ENCODE measurements at regions not wholly inside any gene's neighbourhood (a gene's known extent, or its start where the extent isn't known, plus 50 kb on each side); places are given as distances from the start of the nearest gene placed in this dataset.

- no peaks in the 10 kb centered on the region for H3K36me3 Mint-ChIP-seq (ENCODE audit: low read depth)
Observed at GRCh38 chr9:87157366-87158031, 210.2 kb upstream of the GAS1 start.

GRCh38 chr9:87158765-87159164 lies 211.5 kb upstream of the GAS1 start:
- POLR2A ChIA-PET = no interaction called here
- no peaks in the 10 kb centered on the region for H3K36me3 Mint-ChIP-seq (ENCODE audit: low read depth)
- intact Hi-C loops (cut with micrococcal nuclease) = no loop called here
- DNase-seq (no peak), ATAC-seq (no peak)
- no peak overlapping the region for H3K27ac Mint-ChIP-seq
- H3K9me3 Mint-ChIP-seq = no peaks in the 10 kb centered on the region
- TF ChIP-seq, protein P1, sequence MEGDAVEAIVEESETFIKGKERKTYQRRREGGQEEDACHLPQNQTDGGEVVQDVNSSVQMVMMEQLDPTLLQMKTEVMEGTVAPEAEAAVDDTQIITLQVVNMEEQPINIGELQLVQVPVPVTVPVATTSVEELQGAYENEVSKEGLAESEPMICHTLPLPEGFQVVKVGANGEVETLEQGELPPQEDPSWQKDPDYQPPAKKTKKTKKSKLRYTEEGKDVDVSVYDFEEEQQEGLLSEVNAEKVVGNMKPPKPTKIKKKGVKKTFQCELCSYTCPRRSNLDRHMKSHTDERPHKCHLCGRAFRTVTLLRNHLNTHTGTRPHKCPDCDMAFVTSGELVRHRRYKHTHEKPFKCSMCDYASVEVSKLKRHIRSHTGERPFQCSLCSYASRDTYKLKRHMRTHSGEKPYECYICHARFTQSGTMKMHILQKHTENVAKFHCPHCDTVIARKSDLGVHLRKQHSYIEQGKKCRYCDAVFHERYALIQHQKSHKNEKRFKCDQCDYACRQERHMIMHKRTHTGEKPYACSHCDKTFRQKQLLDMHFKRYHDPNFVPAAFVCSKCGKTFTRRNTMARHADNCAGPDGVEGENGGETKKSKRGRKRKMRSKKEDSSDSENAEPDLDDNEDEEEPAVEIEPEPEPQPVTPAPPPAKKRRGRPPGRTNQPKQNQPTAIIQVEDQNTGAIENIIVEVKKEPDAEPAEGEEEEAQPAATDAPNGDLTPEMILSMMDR (IDR thresholded peaks at IDR 0.05) = no peak
- peaks cover 4% of the 10 kb centered on the region for H3K27me3 Mint-ChIP-seq
- CTCF ChIA-PET = no interaction called here
- no peak overlapping the region for H3K4me3 Mint-ChIP-seq
- no peaks in the 10 kb centered on the region for H3K4me1 Mint-ChIP-seq (ENCODE audit: low read depth)

More at GRCh38 chr9:87157366-87158031, 210.2 kb upstream of the GAS1 start:
- no peak overlapping the region for H3K27ac Mint-ChIP-seq
- ATAC-seq (no peak), DNase-seq (no peak)
- ChIA-PET CTCF (no interaction called here), POLR2A (no interaction called here)
- H3K4me1 Mint-ChIP-seq (ENCODE audit: low read depth) = no peaks in the 10 kb centered on the region
- H3K4me3 Mint-ChIP-seq = no peak overlapping the region
- TF ChIP-seq, protein P1 (IDR thresholded peaks at IDR 0.05) = no peak
- peaks cover 7% of the 10 kb centered on the region for H3K27me3 Mint-ChIP-seq
- no peaks in the 10 kb centered on the region for H3K9me3 Mint-ChIP-seq
- intact Hi-C loops (cut with micrococcal nuclease) = no loop called here

GRCh38 chr9:87160148-87161102 lies 213.1 kb upstream of the GAS1 start:
- no peak overlapping the region for H3K27ac Mint-ChIP-seq

DNA sequence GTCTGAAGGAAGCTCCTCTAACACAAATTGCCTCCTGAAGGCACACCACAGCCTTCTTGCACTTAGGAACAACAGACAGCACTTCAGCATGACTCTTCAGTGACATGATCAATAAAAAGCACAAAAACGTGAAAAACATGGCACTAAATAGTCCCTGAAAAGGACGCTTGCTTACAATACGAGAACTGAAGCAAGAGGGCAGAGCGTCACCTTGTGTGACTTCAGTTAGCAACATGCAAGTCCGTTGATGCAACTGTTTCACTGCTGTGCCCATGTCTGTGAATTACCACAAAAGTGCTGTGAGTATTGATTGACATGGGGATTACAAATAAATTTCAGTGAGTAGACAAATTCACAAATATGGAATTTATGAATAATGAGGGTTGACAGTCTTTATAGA lies 219.9 kb upstream of the GAS1 start:
- intact Hi-C loops (cut with micrococcal nuclease) = no loop called here
- no peak overlapping the region for H3K27ac Mint-ChIP-seq
- H3K27me3 Mint-ChIP-seq = peaks cover 13% of the 10 kb centered on the region
- H3K4me3 Mint-ChIP-seq = no peak overlapping the region
- no peaks in the 10 kb centered on the region for H3K4me1 Mint-ChIP-seq (ENCODE audit: low read depth)
- H3K36me3 Mint-ChIP-seq (ENCODE audit: low read depth) = no peaks in the 10 kb centered on the region
- no peak for DNase-seq
- CTCF ChIA-PET = no interaction called here
- no peak for ATAC-seq
- H3K9me3 Mint-ChIP-seq = no peaks in the 10 kb centered on the region
- POLR2A ChIA-PET = no interaction called here
- TF ChIP-seq, protein P1 (IDR thresholded peaks at IDR 0.05) = no peak

More at GRCh38 chr9:87160148-87161102, 213.1 kb upstream of the GAS1 start:
- no peak overlapping the region for H3K4me3 Mint-ChIP-seq
- DNase-seq (no peak), ATAC-seq (no peak)
- POLR2A ChIA-PET = no interaction called here
- no peaks in the 10 kb centered on the region for H3K9me3 Mint-ChIP-seq
- no peaks in the 10 kb centered on the region for H3K36me3 Mint-ChIP-seq (ENCODE audit: low read depth)
- TF ChIP-seq, protein P1 (IDR thresholded peaks at IDR 0.05) = no peak
- peaks cover 8% of the 10 kb centered on the region for H3K27me3 Mint-ChIP-seq
- CTCF ChIA-PET = no interaction called here
- intact Hi-C loops (cut with micrococcal nuclease) = no loop called here
- H3K4me1 Mint-ChIP-seq (ENCODE audit: low read depth) = no peaks in the 10 kb centered on the region

DNA sequence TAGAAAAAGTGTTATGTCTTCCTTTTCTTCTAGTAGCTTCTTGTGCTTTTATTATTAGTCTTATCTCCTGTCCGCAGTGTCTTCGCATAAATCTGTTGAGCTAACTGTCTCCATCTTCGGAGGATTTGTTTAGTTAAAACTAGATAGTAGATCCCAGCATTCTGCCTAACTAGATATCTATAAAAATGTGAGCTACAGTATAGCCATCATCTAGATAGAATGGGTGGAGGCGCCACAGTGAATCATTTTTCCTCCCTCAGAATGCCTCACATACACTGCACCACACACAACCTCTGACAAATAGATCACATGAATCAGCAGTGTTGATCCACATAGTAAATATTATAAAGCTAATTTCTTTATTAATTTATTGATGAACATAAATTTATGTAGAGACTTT lies 220.3 kb upstream of the GAS1 start:
- Mint-ChIP-seq H3K9me3 (no peaks in the 10 kb centered on the region), H3K4me3 (no peak overlapping the region), H3K36me3 (ENCODE audit: low read depth) (no peaks in the 10 kb centered on the region), H3K27me3 (peaks cover 13% of the 10 kb centered on the region), H3K27ac (no peak overlapping the region), H3K4me1 (ENCODE audit: low read depth) (no peaks in the 10 kb centered on the region)
- ATAC-seq (no peak), DNase-seq (no peak)
- POLR2A ChIA-PET = no interaction called here
- TF ChIP-seq, protein P1 (IDR thresholded peaks at IDR 0.05) = no peak
- intact Hi-C loops (cut with micrococcal nuclease) = no loop called here
- CTCF ChIA-PET = no interaction called here

Data from activated CD8-positive, alpha-beta T cell treated with anti-CD3 and anti-CD28 coated beads for 36 hours (primary cell).